PC-3 (cell line): ENCODE measurements at regions not wholly inside any gene's neighbourhood (a gene's known extent, or its start where the extent isn't known, plus 50 kb on each side); places are given as distances from the start of the nearest gene placed in this dataset.

ENCODE experiments used
- EZH2 ChIP-seq: fragments of 300-600 bp; sonication (generic); IDR thresholded peaks from one replicate; pipeline ENCODE4 v1.6.1; 2017; ENCODE audit warnings: antibody characterized with exemption, mild to moderate bottlenecking, low read length; ENCODE audit not compliant: unreplicated experiment
- EZH2phosphoT487 ChIP-seq: fragments of 300-600 bp; sonication (generic); IDR thresholded peaks from 2 replicates; pipeline ENCODE4 v1.6.1; 2018; ENCODE audit warnings: mild to moderate bottlenecking, antibody characterized with exemption, low read length, borderline replicate concordance
- TF ChIP-seq, protein P1 (sequence below): fragments of 300-600 bp; sonication (generic); conservative IDR thresholded peaks from 2 replicates; pipeline ENCODE4 v1.5.1; 2017; ENCODE audit warnings: antibody characterized with exemption, low read depth, mild to moderate bottlenecking, low read length

DNA sequence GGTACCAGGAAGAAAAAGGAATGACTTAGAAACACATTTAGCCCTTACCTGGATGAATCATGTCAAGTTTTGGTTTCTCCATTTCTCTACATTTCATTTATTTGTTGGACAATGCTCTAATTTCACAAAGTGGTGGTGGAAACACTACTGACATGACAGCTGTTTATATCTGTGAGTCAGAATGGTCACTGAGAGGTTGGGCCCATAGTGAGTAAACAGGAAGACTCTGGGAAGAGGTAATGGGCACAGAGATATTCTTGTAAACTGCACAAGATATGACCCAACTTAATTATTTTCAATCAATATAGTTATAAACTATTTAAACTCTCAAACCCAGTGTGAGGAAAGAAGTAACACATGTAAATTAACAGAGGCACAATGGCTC, 176.3 kb upstream of the MEOX2 start:
- TF ChIP-seq, protein P1, sequence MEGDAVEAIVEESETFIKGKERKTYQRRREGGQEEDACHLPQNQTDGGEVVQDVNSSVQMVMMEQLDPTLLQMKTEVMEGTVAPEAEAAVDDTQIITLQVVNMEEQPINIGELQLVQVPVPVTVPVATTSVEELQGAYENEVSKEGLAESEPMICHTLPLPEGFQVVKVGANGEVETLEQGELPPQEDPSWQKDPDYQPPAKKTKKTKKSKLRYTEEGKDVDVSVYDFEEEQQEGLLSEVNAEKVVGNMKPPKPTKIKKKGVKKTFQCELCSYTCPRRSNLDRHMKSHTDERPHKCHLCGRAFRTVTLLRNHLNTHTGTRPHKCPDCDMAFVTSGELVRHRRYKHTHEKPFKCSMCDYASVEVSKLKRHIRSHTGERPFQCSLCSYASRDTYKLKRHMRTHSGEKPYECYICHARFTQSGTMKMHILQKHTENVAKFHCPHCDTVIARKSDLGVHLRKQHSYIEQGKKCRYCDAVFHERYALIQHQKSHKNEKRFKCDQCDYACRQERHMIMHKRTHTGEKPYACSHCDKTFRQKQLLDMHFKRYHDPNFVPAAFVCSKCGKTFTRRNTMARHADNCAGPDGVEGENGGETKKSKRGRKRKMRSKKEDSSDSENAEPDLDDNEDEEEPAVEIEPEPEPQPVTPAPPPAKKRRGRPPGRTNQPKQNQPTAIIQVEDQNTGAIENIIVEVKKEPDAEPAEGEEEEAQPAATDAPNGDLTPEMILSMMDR, result no peak
- TF ChIP-seq EZH2phosphoT487 (no peak), EZH2 (no peak)
